K562 (cell line): ENCODE measurements at regions not wholly inside any gene's neighbourhood (a gene's known extent, or its start where the extent isn't known, plus 50 kb on each side); places are given as distances from the start of the nearest gene placed in this dataset.

Experiments
- CTCF ChIP-seq, 3 experiments: IDR thresholded peaks in 2 of 3; conservative IDR thresholded peaks in 1 of 3; 2 replicates each; pipeline ENCODE4 v1.5.1; 2011 to 2012; ENCODE audit warnings: low read length in 3 of 3, mild to moderate bottlenecking in 3 of 3, control low read depth in 2 of 3, improper control_type of control experiment in 1 of 3, inconsistent platforms in 1 of 3, low read depth in 1 of 3, mixed read lengths in 1 of 3, moderate library complexity in 1 of 3; ENCODE audit not compliant: insufficient read depth in 2 of 3
- ESRRA ChIP-seq: fragments of 450-650 bp; IDR thresholded peaks from 2 replicates; pipeline ENCODE4 v1.6.1; 2014; ENCODE audit warnings: low read depth, mild to moderate bottlenecking, moderate library complexity, borderline replicate concordance
- HDAC2 ChIP-seq: fragments of 450-650 bp; IDR thresholded peaks from 2 replicates; pipeline ENCODE4 v1.6.1; 2016; ENCODE audit warnings: mild to moderate bottlenecking
- SIN3A ChIP-seq, 2 experiments: fragments of 150-350 bp in 1 of 2; IDR thresholded peaks; 2 replicates each; pipeline ENCODE4 v1.6.1; 2011 to 2016; ENCODE audit warnings: borderline replicate concordance in 2 of 2, low read depth in 2 of 2, low read length in 2 of 2, mild to moderate bottlenecking in 2 of 2, moderate library complexity in 2 of 2; ENCODE audit not compliant: control insufficient read depth in 1 of 2
- SNRNP70 ChIP-seq: fragments of 200-400 bp; formaldehyde crosslinking; optimal IDR thresholded peaks from 2 replicates; pipeline ENCODE3; 2017; ENCODE audit warnings: low read depth, low read length
- ZBTB1 ChIP-seq: sonication (generic); formaldehyde crosslinking; IDR thresholded peaks from 2 replicates; pipeline ENCODE4 v1.8.1; 2023; ENCODE audit warnings: missing genetic modification reagents, low read depth, mild to moderate bottlenecking, borderline replicate concordance
- TF ChIP-seq, protein P1 (sequence below), 2 experiments: fragments of 450-650 bp; IDR thresholded peaks; 2 replicates each; pipeline ENCODE4 v1.6.1; 2016

- TF ChIP-seq SIN3A (IDR thresholded peaks at IDR 0.05; ENCODE audit: borderline replicate concordance in 2 of 2, control insufficient read depth in 1 of 2, low read depth in 2 of 2, low read length in 2 of 2) (no peak), HDAC2 (no peak), ESRRA (no peak), SNRNP70 (no peak), CTCF (IDR thresholded peaks at IDR 0.05 in 2 of 3, conservative IDR thresholded peaks at IDR 0.05 in 1 of 3; ENCODE audit: insufficient read depth in 2 of 3, low read depth in 1 of 3, low read length in 3 of 3) (no peak), ZBTB1 (no peak)
- TF ChIP-seq, protein P1, sequence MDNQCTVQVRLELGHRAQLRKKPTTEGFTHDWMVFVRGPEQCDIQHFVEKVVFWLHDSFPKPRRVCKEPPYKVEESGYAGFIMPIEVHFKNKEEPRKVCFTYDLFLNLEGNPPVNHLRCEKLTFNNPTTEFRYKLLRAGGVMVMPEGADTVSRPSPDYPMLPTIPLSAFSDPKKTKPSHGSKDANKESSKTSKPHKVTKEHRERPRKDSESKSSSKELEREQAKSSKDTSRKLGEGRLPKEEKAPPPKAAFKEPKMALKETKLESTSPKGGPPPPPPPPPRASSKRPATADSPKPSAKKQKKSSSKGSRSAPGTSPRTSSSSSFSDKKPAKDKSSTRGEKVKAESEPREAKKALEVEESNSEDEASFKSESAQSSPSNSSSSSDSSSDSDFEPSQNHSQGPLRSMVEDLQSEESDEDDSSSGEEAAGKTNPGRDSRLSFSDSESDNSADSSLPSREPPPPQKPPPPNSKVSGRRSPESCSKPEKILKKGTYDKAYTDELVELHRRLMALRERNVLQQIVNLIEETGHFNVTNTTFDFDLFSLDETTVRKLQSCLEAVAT (IDR thresholded peaks at IDR 0.05) = no peak
These were observed 870.3 kb upstream of the CHORDC1 start for GRCh38 chr11:91093141-91093540.
